Testis (tissue), 2 donors: ENCODE measurements at regions not wholly inside any gene's neighbourhood (a gene's known extent, or its start where the extent isn't known, plus 50 kb on each side); places are given as distances from the start of the nearest gene placed in this dataset.

Source experiments
- POLR2A ChIP-seq: fragments of 450-650 bp; IDR thresholded peaks from one replicate; pipeline ENCODE4 v1.6.1; 2017; ENCODE audit warnings: antibody characterized with exemption, mild to moderate bottlenecking, moderate library complexity
- TF ChIP-seq, protein P1 (sequence below), 3 experiments: fragments of 450-650 bp in 2 of 3; fragments of 200-600 bp in 1 of 3; sonication (generic) in 1 of 3; IDR thresholded peaks; one replicate each; pipeline ENCODE4 v1.5.1; 2016 to 2019; ENCODE audit warnings: antibody characterized with exemption in 3 of 3, mild to moderate bottlenecking in 2 of 3, moderate library complexity in 1 of 3

DNA sequence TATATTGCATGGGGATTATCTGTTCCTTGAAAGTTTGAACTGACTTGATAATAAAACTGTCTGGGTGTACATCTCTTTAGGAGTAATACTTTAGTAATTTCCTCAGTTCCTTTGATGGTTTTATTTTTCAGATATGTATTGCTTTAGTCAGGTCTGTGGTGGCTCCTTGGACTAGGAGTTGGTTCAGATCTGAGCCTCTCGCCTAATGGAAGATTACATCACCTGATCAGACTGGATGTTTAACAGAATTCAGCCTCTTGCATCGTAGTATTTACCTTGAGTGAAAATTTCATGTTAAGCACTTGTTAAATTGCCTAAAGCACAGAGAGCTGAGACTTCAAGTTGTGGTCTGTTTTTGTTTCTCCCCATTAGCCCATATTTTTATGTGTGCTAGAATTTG, 267.3 kb downstream of the MAP2K4 start:
- TF ChIP-seq, protein P1, sequence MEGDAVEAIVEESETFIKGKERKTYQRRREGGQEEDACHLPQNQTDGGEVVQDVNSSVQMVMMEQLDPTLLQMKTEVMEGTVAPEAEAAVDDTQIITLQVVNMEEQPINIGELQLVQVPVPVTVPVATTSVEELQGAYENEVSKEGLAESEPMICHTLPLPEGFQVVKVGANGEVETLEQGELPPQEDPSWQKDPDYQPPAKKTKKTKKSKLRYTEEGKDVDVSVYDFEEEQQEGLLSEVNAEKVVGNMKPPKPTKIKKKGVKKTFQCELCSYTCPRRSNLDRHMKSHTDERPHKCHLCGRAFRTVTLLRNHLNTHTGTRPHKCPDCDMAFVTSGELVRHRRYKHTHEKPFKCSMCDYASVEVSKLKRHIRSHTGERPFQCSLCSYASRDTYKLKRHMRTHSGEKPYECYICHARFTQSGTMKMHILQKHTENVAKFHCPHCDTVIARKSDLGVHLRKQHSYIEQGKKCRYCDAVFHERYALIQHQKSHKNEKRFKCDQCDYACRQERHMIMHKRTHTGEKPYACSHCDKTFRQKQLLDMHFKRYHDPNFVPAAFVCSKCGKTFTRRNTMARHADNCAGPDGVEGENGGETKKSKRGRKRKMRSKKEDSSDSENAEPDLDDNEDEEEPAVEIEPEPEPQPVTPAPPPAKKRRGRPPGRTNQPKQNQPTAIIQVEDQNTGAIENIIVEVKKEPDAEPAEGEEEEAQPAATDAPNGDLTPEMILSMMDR (IDR thresholded peaks at IDR 0.05), result no peak
- TF ChIP-seq POLR2A, result no peak
